Chondrocyte (in vitro differentiated cells): ENCODE measurements at regions not wholly inside any gene's neighbourhood (a gene's known extent, or its start where the extent isn't known, plus 50 kb on each side); places are given as distances from the start of the nearest gene placed in this dataset.
"Not testable (repeated sequence)": the region's sequence is repeated elsewhere in the genome, so short reads cannot be mapped to it uniquely, and the experiment has no call there.

Source experiments
- DNase-seq: peaks from one replicate; pipeline ENCODE4 v3.0.0; 2021; ENCODE audit warnings: mixed read lengths, low spot score
- H3K27ac Mint-ChIP-seq: one replicate; pipeline ENCODE4 v1.8.0; 2021; ENCODE audit warnings: mild to moderate bottlenecking, moderate library complexity, mixed read lengths; ENCODE audit not compliant: unreplicated experiment
- H3K27me3 Mint-ChIP-seq: 2 replicates; pipeline ENCODE4 v1.8.0; 2021; ENCODE audit warnings: low read depth, mixed read lengths
- H3K36me3 Mint-ChIP-seq: 2 replicates; pipeline ENCODE4 v1.8.0; 2021; ENCODE audit warnings: low read depth, mixed read lengths
- H3K4me1 Mint-ChIP-seq: 2 replicates; pipeline ENCODE4 v1.8.0; 2021; ENCODE audit warnings: low read depth, mild to moderate bottlenecking, mixed read lengths
- H3K4me3 Mint-ChIP-seq: one replicate; pipeline ENCODE4 v1.8.0; 2021; ENCODE audit warnings: mild to moderate bottlenecking, moderate library complexity, mixed read lengths; ENCODE audit not compliant: unreplicated experiment
- H3K9me3 Mint-ChIP-seq: 2 replicates; pipeline ENCODE4 v1.8.0; 2021; ENCODE audit warnings: low read depth, mixed read lengths
- TF ChIP-seq, protein P1 (sequence below): fragments of 200-600 bp; sonication (generic); IDR thresholded peaks from 2 replicates; pipeline ENCODE4 v1.5.0; 2021; ENCODE audit warnings: antibody characterized with exemption, mild to moderate bottlenecking, moderate library complexity

DNA sequence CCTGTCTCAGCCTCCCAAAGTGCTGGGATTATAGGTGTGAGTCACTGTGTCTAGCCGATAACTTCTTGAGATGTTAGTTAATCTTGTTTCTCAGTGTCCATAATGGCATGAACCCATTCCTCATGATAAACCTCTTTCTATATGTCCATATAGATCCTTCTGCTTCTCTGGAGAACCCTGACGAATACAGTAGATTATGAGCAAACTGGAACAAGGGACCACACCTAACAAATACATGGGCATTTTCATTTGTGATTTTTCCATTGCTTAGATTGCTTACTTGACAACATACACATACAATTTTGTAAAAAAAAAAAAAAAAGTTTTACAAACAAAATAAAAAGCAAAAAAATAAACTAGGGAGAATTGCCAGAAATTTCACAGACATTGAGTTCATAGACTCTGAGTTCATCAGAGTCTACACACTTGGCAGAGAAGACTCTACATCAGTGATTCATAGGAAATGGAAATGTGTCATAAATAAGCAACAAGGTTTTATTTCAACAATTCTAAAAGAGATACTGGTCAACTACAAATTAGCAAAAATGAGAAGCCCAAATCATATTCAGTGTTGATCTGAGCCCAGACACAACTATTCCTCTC lies 96.7 kb downstream of the GALR1 start:
- Mint-ChIP-seq H3K36me3 (no peaks in the 10 kb centered on the region), H3K9me3 (peaks cover 7% of the 10 kb centered on the region)

DNA sequence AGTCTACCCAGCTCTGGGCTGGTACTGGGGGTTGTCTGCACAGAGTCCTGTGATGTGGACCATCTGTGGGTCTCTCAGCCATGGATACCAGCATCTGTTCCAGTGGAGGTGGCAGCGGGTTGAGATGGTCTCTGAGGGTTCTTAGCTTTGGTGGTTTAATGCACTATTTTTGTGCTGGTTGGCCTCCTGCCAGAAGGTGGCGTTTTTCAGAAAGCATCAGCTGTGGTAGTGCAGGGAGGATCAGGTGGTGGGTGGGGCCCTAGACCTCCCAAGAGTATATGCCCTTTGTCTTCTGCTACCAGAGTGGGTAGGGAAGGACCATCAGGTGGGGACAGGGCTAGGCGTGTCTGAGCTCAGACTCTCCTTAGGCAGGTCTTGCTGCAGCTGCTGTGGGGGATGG lies 103.7 kb downstream of the GALR1 start:
- H3K27me3 Mint-ChIP-seq = peaks cover 18% of the 10 kb centered on the region
- not testable (repeated sequence) for H3K4me1 Mint-ChIP-seq, DNase-seq, H3K36me3 Mint-ChIP-seq, H3K4me3 Mint-ChIP-seq, H3K9me3 Mint-ChIP-seq, H3K27ac Mint-ChIP-seq

More for the DNA sequence above, 96.7 kb downstream of the GALR1 start:
- no peak for DNase-seq
- Mint-ChIP-seq H3K4me3 (no peak overlapping the region), H3K27ac (no peak overlapping the region), H3K27me3 (peaks cover 5% of the 10 kb centered on the region), H3K4me1 (no peaks in the 10 kb centered on the region)
- TF ChIP-seq, protein P1, sequence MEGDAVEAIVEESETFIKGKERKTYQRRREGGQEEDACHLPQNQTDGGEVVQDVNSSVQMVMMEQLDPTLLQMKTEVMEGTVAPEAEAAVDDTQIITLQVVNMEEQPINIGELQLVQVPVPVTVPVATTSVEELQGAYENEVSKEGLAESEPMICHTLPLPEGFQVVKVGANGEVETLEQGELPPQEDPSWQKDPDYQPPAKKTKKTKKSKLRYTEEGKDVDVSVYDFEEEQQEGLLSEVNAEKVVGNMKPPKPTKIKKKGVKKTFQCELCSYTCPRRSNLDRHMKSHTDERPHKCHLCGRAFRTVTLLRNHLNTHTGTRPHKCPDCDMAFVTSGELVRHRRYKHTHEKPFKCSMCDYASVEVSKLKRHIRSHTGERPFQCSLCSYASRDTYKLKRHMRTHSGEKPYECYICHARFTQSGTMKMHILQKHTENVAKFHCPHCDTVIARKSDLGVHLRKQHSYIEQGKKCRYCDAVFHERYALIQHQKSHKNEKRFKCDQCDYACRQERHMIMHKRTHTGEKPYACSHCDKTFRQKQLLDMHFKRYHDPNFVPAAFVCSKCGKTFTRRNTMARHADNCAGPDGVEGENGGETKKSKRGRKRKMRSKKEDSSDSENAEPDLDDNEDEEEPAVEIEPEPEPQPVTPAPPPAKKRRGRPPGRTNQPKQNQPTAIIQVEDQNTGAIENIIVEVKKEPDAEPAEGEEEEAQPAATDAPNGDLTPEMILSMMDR = no peak

GRCh38 chr18:77359561-77360314 lies 110.1 kb downstream of the GALR1 start:
- no peak overlapping the region for H3K27ac Mint-ChIP-seq
- H3K27me3 Mint-ChIP-seq = peaks cover 7% of the 10 kb centered on the region
- no peaks in the 10 kb centered on the region for H3K36me3 Mint-ChIP-seq
- peaks cover 19% of the 10 kb centered on the region for H3K9me3 Mint-ChIP-seq
- DNase-seq = no peak
- no peak overlapping the region for H3K4me3 Mint-ChIP-seq
- TF ChIP-seq, protein P1 = no peak
- H3K4me1 Mint-ChIP-seq = no peaks in the 10 kb centered on the region

DNA sequence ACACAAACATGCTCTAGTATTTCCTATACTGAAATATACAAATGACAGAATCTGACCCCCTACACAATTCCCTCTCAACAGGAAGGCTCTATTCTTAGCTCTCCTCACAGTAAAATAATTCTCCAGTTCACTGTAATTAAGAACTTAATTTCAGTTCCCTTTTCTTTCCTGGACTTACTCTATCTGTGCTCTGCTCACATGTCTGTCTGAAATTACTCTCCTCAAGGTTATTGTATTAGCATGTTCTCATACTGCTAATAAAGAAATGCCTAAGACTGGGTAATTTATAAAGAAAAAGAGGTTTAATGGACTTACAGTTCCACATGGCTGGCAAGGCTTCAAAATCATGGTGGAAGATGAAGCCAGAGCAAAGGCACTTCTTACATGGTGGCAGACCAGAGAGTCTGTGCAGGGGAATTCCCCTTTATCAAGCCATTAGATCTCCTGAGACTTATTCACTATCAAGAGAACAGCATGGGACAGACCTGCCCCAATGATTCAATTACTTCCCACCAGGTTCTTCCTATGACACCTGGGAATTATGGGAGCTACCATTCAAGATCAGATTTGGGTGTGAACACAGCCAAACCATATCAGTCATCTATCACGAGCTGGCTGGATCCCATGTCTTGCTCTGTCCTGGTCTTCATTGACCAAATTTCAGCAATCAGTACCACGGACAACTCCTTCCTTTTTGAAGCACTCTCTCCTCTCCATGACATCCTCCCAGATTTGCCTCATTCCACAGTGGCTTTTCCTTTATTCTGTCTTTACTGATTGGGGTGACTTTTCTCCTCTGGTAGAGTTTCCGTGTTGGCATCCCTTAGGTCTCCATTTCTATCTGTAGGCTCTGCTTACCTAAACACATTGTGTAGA lies 110.9 kb downstream of the GALR1 start:
- Mint-ChIP-seq H3K9me3 (peaks cover 19% of the 10 kb centered on the region), H3K27ac (no peak overlapping the region), H3K27me3 (peaks cover 7% of the 10 kb centered on the region), H3K36me3 (no peaks in the 10 kb centered on the region), H3K4me1 (no peaks in the 10 kb centered on the region), H3K4me3 (no peak overlapping the region)
- no peak for DNase-seq
- TF ChIP-seq, protein P1 = no peak

DNA sequence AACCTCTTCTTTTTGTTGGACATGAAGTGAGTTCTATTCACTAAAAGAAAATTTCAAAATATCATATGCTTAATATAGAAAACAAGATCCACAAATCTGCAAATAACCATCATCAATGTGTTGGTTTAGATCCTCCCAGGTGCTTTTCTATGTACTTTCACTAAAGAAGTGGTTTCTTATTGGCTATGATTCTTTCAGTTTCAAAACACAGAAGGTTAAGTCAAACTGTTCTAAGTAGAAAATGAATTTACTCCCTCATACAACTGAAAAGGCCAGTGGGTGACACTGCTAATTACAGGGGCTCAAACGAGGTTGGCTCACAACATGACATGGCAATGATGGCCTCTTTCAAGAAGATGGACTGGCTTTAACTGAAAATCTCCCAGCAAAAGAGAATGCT lies 111.7 kb downstream of the GALR1 start:
- Mint-ChIP-seq H3K36me3 (no peaks in the 10 kb centered on the region), H3K27me3 (peaks cover 9% of the 10 kb centered on the region), H3K27ac (no peak overlapping the region), H3K9me3 (peaks cover 19% of the 10 kb centered on the region), H3K4me1 (no peaks in the 10 kb centered on the region), H3K4me3 (no peak overlapping the region)
- no peak for DNase-seq
- TF ChIP-seq, protein P1 = no peak
